WTC11 (cell line): ENCODE measurements at regions not wholly inside any gene's neighbourhood (a gene's known extent, or its start where the extent isn't known, plus 50 kb on each side); places are given as distances from the start of the nearest gene placed in this dataset.

Source experiments
- ATAC-seq: fragments of 200-7000 bp; cut with Tn5 transposase; 2 replicates; pipeline ENCODE4 v1.10.0; 2021; ENCODE audit warnings: mild to moderate bottlenecking, moderate library complexity
- CTCF ChIA-PET: fragments of 300-600 bp; sonication (Branson Sonifier 250); formaldehyde crosslinking; loops from one replicate; lab custom pipeline; 2021; ENCODE audit warnings: antibody characterized with exemption; lab: Charles Lee
- POLR2A ChIA-PET: fragments of 350-600 bp; sonication (Branson Sonifier 250); formaldehyde crosslinking; loops from one replicate; lab custom pipeline; 2021; ENCODE audit warnings: antibody characterized with exemption; lab: Charles Lee
- DNase-seq: peaks from one replicate; pipeline ENCODE4 v3.0.0; 2021; ENCODE audit warnings: low spot score
- H3K27ac Mint-ChIP-seq: 2 replicates; pipeline ENCODE4 v1.8.0; 2021; ENCODE audit warnings: mixed read lengths
- H3K27me3 Mint-ChIP-seq: 2 replicates; pipeline ENCODE4 v1.8.0; 2021; ENCODE audit warnings: low read depth, mild to moderate bottlenecking, moderate library complexity, mixed read lengths
- H3K36me3 Mint-ChIP-seq: 2 replicates; pipeline ENCODE4 v1.8.0; 2021; ENCODE audit warnings: mixed read lengths
- H3K4me1 Mint-ChIP-seq: 2 replicates; pipeline ENCODE4 v1.8.0; 2022; ENCODE audit warnings: mixed read lengths
- H3K4me3 Mint-ChIP-seq: 2 replicates; pipeline ENCODE4 v1.8.0; 2021; ENCODE audit warnings: mild to moderate bottlenecking, moderate library complexity, mixed read lengths
- H3K9me3 Mint-ChIP-seq: 2 replicates; pipeline ENCODE4 v1.8.0; 2021; ENCODE audit warnings: mixed read lengths
- FOXJ3 ChIP-seq: sonication (generic); formaldehyde crosslinking; IDR thresholded peaks from 2 replicates; pipeline ENCODE4 v1.9.0; 2021; ENCODE audit warnings: missing genetic modification reagents, mild to moderate bottlenecking, borderline replicate concordance
- FOXP1 ChIP-seq: sonication (generic); formaldehyde crosslinking; IDR thresholded peaks from 2 replicates; pipeline ENCODE4 v1.8.0; 2022; ENCODE audit warnings: missing genetic modification reagents, mild to moderate bottlenecking, moderate library complexity, borderline replicate concordance
- MXD4 ChIP-seq: fragments of 250-450 bp; sonication (Bioruptor Pico); IDR thresholded peaks from 2 replicates; pipeline ENCODE4 v1.8.0; 2021; ENCODE audit warnings: mild to moderate bottlenecking, moderate library complexity, borderline replicate concordance
- MYBL2 ChIP-seq: sonication (generic); formaldehyde crosslinking; IDR thresholded peaks from 2 replicates; pipeline ENCODE4 v1.8.1; 2023; ENCODE audit warnings: mild to moderate bottlenecking, moderate library complexity, missing genetic modification reagents
- NFATC4 ChIP-seq: fragments of 250-450 bp; sonication (Bioruptor Pico); IDR thresholded peaks from 2 replicates; pipeline ENCODE4 v1.9.0; 2021; ENCODE audit warnings: mild to moderate bottlenecking
- NR1H2 ChIP-seq: sonication (generic); formaldehyde crosslinking; IDR thresholded peaks from 2 replicates; pipeline ENCODE4 v1.9.0; 2021; ENCODE audit warnings: mild to moderate bottlenecking, moderate library complexity, missing genetic modification reagents
- PRRX2 ChIP-seq: fragments of 250-450 bp; sonication (Bioruptor Pico); IDR thresholded peaks from 2 replicates; pipeline ENCODE4 v1.8.0; 2021; ENCODE audit warnings: mild to moderate bottlenecking
- SMAD4 ChIP-seq: sonication (generic); formaldehyde crosslinking; IDR thresholded peaks from 2 replicates; pipeline ENCODE4 v1.8.0; 2022; ENCODE audit warnings: mild to moderate bottlenecking, missing genetic modification reagents
- ZNF396 ChIP-seq: fragments of 250-450 bp; sonication (Bioruptor Pico); IDR thresholded peaks from 2 replicates; pipeline ENCODE4 v1.8.0; 2021; ENCODE audit warnings: mild to moderate bottlenecking, moderate library complexity, borderline replicate concordance
- ZNF671 ChIP-seq: fragments of 250-450 bp; sonication (Bioruptor Pico); IDR thresholded peaks from 2 replicates; pipeline ENCODE4 v1.8.0; 2021; ENCODE audit warnings: mild to moderate bottlenecking
- TF ChIP-seq, protein P1 (sequence below): sonication (generic); formaldehyde crosslinking; IDR thresholded peaks from 2 replicates; pipeline ENCODE4 v1.8.1; 2023; ENCODE audit warnings: mild to moderate bottlenecking, missing genetic modification reagents
- TF ChIP-seq, protein P2 (sequence below): sonication (generic); formaldehyde crosslinking; IDR thresholded peaks from 2 replicates; pipeline ENCODE4 v1.8.0; 2022; ENCODE audit warnings: mild to moderate bottlenecking, missing genetic modification reagents
- TF ChIP-seq, protein P3 (sequence below): sonication (generic); formaldehyde crosslinking; IDR thresholded peaks from 2 replicates; pipeline ENCODE4 v1.8.0; 2022; ENCODE audit warnings: mild to moderate bottlenecking, missing genetic modification reagents
- TF ChIP-seq, protein P4 (sequence below): sonication (generic); formaldehyde crosslinking; IDR thresholded peaks from 2 replicates; pipeline ENCODE4 v1.8.1; 2022; ENCODE audit warnings: low read depth, missing genetic modification reagents, borderline replicate concordance
- TF ChIP-seq, protein P5 (sequence below): fragments of 250-450 bp; sonication (Bioruptor Pico); IDR thresholded peaks from 2 replicates; pipeline ENCODE4 v1.8.0; 2021; ENCODE audit warnings: mild to moderate bottlenecking

DNA sequence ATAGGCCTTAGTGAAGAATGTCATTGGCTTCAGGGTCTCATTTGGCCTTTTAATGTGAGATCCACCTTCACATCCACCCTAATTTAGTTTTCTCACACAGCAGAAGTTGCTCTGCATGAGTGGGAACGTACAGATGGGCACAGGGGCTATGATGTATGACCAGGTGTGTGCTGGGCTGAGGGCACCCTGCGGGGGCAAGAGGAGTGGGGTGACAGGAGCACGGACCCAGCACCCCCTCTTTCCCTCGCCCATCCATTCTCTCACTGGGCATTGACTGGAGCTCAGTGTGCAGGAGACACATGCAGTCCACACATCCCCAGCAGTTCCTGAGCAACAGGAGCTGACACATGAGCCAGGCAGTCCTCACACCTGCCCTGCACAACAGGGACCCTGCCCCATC is 95.1 kb upstream of the PPP2R2D start:
- ChIA-PET CTCF (interaction anchor here (0.7 to 0.8 kb wide), 2 partner anchors 35 to 351 kb away, joined by 3 read pairs; no protein-coding TSS in a partner anchor), POLR2A (no interaction called here)
- Mint-ChIP-seq H3K4me3 (no peak overlapping the region), H3K27me3 (peaks cover 1% of the 10 kb centered on the region; the same call in 1 of the 2 replicates), H3K9me3 (peaks cover 2% of the 10 kb centered on the region), H3K36me3 (no peaks in the 10 kb centered on the region), H3K4me1 (peaks cover 31% of the 10 kb centered on the region), H3K27ac (no peak overlapping the region)
- DNase-seq: no peak
- ATAC-seq: no peak
- TF ChIP-seq, protein P1, sequence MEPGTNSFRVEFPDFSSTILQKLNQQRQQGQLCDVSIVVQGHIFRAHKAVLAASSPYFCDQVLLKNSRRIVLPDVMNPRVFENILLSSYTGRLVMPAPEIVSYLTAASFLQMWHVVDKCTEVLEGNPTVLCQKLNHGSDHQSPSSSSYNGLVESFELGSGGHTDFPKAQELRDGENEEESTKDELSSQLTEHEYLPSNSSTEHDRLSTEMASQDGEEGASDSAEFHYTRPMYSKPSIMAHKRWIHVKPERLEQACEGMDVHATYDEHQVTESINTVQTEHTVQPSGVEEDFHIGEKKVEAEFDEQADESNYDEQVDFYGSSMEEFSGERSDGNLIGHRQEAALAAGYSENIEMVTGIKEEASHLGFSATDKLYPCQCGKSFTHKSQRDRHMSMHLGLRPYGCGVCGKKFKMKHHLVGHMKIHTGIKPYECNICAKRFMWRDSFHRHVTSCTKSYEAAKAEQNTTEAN (CRISPR knock-in tag): no peak
- TF ChIP-seq, protein P2, sequence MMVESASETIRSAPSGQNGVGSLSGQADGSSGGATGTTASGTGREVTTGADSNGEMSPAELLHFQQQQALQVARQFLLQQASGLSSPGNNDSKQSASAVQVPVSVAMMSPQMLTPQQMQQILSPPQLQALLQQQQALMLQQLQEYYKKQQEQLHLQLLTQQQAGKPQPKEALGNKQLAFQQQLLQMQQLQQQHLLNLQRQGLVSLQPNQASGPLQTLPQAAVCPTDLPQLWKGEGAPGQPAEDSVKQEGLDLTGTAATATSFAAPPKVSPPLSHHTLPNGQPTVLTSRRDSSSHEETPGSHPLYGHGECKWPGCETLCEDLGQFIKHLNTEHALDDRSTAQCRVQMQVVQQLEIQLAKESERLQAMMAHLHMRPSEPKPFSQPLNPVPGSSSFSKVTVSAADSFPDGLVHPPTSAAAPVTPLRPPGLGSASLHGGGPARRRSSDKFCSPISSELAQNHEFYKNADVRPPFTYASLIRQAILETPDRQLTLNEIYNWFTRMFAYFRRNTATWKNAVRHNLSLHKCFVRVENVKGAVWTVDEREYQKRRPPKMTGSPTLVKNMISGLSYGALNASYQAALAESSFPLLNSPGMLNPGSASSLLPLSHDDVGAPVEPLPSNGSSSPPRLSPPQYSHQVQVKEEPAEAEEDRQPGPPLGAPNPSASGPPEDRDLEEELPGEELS (CRISPR knock-in tag): no peak
- TF ChIP-seq MYBL2 (CRISPR knock-in tag): no peak
- TF ChIP-seq, protein P3, sequence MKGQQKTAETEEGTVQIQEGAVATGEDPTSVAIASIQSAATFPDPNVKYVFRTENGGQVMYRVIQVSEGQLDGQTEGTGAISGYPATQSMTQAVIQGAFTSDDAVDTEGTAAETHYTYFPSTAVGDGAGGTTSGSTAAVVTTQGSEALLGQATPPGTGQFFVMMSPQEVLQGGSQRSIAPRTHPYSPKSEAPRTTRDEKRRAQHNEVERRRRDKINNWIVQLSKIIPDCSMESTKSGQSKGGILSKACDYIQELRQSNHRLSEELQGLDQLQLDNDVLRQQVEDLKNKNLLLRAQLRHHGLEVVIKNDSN (CRISPR knock-in tag): no peak

DNA sequence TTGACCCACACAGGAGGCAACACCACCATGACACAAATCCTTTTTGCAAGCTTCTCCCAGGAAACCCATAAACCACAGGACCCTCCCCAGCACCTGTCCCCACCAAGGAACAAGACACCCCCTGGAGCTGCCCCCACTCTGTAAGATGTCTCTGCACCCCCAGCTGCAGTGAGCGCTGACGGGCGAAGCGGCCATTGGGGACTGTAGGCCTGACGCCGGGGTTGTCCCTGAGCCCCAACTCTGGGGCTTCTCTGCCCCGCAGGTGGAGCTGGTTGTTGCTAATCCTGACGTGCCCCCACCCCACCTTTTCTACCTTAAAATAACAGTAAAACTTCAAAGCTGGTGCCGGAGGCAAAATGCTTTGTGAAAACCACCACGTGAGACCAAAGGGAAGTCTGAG is 94.7 kb upstream of the PPP2R2D start:
- ChIA-PET POLR2A (no interaction called here), CTCF (interaction anchor here (0.8 kb wide), 1 partner anchor 352 kb away, joined by 3 read pairs; no protein-coding TSS in a partner anchor)
- no peak for DNase-seq
- Mint-ChIP-seq H3K27ac (no peak overlapping the region), H3K9me3 (no peaks in the 10 kb centered on the region), H3K4me3 (no peak overlapping the region), H3K4me1 (peaks cover 31% of the 10 kb centered on the region), H3K36me3 (no peaks in the 10 kb centered on the region), H3K27me3 (no peaks in the 10 kb centered on the region; the same call in 1 of the 2 replicates)
- ATAC-seq: no peak
- no peak for TF ChIP-seq ZNF396 (CRISPR knock-in tag)
- TF ChIP-seq, protein P1 (CRISPR knock-in tag): no peak
- TF ChIP-seq, protein P4, sequence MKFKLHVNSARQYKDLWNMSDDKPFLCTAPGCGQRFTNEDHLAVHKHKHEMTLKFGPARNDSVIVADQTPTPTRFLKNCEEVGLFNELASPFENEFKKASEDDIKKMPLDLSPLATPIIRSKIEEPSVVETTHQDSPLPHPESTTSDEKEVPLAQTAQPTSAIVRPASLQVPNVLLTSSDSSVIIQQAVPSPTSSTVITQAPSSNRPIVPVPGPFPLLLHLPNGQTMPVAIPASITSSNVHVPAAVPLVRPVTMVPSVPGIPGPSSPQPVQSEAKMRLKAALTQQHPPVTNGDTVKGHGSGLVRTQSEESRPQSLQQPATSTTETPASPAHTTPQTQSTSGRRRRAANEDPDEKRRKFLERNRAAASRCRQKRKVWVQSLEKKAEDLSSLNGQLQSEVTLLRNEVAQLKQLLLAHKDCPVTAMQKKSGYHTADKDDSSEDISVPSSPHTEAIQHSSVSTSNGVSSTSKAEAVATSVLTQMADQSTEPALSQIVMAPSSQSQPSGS: no peak

DNA sequence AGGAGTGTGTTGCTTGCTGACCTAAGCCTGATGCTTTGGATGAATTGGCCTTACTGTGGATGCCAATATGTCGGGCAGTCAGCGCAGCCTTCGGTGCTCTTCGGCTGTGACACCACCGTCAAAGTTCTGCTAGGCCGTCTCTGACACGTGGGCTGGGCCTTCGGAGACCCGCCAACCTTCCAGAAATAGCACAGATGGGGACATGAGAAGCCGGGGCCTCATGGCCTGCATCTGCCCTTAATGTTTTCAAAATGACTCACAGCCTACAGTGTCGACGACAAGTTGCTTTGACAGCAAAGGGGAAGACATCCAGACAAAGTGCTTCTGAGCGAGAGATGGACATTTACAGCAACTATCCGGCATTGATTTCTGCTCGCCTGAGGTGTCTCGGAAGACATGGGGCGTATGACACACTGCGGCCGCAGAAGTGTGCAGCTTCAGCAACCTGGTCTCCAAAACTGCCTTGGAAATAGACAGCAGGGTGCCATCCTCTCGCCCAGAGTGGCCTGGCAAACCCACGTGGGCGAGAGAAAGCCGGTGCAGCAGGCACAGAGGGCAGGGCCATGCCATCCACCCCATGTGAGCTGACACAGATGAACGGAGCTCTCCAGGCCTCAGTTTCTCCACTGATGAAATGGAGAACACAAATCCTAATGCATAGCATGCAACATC is 94.0 kb upstream of the PPP2R2D start:
- Mint-ChIP-seq H3K27me3 (no peaks in the 10 kb centered on the region; the same call in none of the 2 replicates), H3K4me3 (no peak overlapping the region), H3K36me3 (no peaks in the 10 kb centered on the region), H3K4me1 (peaks cover 31% of the 10 kb centered on the region), H3K27ac (no peak overlapping the region), H3K9me3 (0 out of 2 replicates have a peak, but pooled peaks cover 1% of the 10 kb centered on the region)
- ChIA-PET POLR2A (no interaction called here), CTCF (interaction anchor here (0.8 kb wide), 1 partner anchor 353 kb away, joined by 3 read pairs; no protein-coding TSS in a partner anchor)
- no peak for ATAC-seq
- TF ChIP-seq NFATC4 (CRISPR knock-in tag) (no peak), MXD4 (CRISPR knock-in tag) (no peak), FOXJ3 (no peak)
- no peak for DNase-seq

DNA sequence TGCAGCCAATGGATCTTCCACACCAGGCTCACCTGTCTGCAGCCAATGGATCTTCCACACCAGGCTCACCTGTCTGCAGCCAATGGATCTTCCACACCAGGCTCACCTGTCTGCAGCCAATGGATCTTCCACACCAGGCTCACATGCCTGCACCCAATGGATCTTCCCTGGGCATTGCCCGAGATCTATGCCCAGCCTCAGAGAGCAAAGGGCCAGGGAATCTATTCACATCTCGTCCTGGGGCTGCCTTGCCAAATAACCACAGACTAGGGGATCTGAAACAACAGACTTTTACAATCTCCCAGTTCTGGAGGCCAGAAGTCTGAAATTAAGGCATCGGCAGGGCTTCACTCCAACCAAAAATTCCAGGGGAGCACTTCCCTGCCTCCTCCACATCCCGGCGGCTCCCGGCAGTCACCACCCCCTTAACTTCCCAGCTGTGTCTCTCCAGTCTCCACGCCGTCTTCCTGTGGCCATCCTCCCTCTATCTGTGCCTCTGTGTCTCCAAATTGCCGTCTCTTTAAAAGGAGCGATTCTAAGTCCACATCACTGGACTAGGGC is 92.4 kb upstream of the PPP2R2D start:
- ChIA-PET CTCF (no interaction called here), POLR2A (no interaction called here)
- Mint-ChIP-seq H3K27ac (no peak overlapping the region), H3K4me3 (no peak overlapping the region), H3K36me3 (no peaks in the 10 kb centered on the region), H3K4me1 (peaks cover 31% of the 10 kb centered on the region), H3K9me3 (0 out of 2 replicates have a peak, but pooled peaks cover 3% of the 10 kb centered on the region), H3K27me3 (no peaks in the 10 kb centered on the region; the same call in none of the 2 replicates)
- ATAC-seq (no peak), DNase-seq (no peak)
- TF ChIP-seq FOXP1 (CRISPR knock-in tag) (no peak), NR1H2 (CRISPR knock-in tag) (no peak), PRRX2 (CRISPR knock-in tag) (no peak), SMAD4 (CRISPR knock-in tag) (no peak), ZNF671 (CRISPR knock-in tag) (no peak)
- TF ChIP-seq, protein P5, sequence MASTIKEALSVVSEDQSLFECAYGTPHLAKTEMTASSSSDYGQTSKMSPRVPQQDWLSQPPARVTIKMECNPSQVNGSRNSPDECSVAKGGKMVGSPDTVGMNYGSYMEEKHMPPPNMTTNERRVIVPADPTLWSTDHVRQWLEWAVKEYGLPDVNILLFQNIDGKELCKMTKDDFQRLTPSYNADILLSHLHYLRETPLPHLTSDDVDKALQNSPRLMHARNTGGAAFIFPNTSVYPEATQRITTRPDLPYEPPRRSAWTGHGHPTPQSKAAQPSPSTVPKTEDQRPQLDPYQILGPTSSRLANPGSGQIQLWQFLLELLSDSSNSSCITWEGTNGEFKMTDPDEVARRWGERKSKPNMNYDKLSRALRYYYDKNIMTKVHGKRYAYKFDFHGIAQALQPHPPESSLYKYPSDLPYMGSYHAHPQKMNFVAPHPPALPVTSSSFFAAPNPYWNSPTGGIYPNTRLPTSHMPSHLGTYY (CRISPR knock-in tag): no peak
- TF ChIP-seq, protein P2 (CRISPR knock-in tag): no peak
- TF ChIP-seq, protein P3 (CRISPR knock-in tag): no peak
